ENCODE measurements at regions not wholly inside any gene's neighbourhood (a gene's known extent, or its start where the extent isn't known, plus 50 kb on each side); places are given as distances from the start of the nearest gene placed in this dataset.

- DNase-seq (ENCODE audit: extremely low read depth, low read depth), result no peak
These were observed 222.6 kb upstream of the MARCKS start for GRCh38 chr6:113634352-113635163.

- DNase-seq (ENCODE audit: extremely low read depth, low read depth), result no peak
These were observed 221.7 kb upstream of the MARCKS start for GRCh38 chr6:113635222-113635986.

GRCh38 chr6:113636357-113636824 lies 220.8 kb upstream of the MARCKS start:
- DNase-seq (ENCODE audit: extremely low read depth, low read depth), result no peak

- no peak for DNase-seq (ENCODE audit: extremely low read depth, low read depth)
These were observed 217.1 kb upstream of the MARCKS start for GRCh38 chr6:113640051-113640450.

- no peak for DNase-seq (ENCODE audit: extremely low read depth, low read depth)
These were observed 215.0 kb upstream of the MARCKS start for GRCh38 chr6:113642001-113642713.

GRCh38 chr6:113642714-113643406 lies 214.3 kb upstream of the MARCKS start:
- no peak for DNase-seq (ENCODE audit: extremely low read depth, low read depth)

GRCh38 chr6:113643407-113643770 lies 213.8 kb upstream of the MARCKS start:
- no peak for DNase-seq (ENCODE audit: extremely low read depth, low read depth)

- DNase-seq (ENCODE audit: extremely low read depth, low read depth), result no peak
These were observed 212.1 kb upstream of the MARCKS start for GRCh38 chr6:113644861-113645575.

GRCh38 chr6:113645576-113645970 lies 211.6 kb upstream of the MARCKS start:
- DNase-seq (ENCODE audit: extremely low read depth, low read depth), result no peak

- no peak for DNase-seq (ENCODE audit: extremely low read depth, low read depth)
These were observed 211.2 kb upstream of the MARCKS start for GRCh38 chr6:113645986-113646385.

- DNase-seq (ENCODE audit: extremely low read depth, low read depth), result no peak
These were observed 210.4 kb upstream of the MARCKS start for GRCh38 chr6:113646701-113647100.

GRCh38 chr6:113647143-113647889 lies 209.8 kb upstream of the MARCKS start:
- no peak for DNase-seq (ENCODE audit: extremely low read depth, low read depth)

- DNase-seq (ENCODE audit: extremely low read depth, low read depth), result no peak
These were observed 208.4 kb upstream of the MARCKS start for GRCh38 chr6:113648698-113649097.

GRCh38 chr6:113649276-113649675 lies 207.9 kb upstream of the MARCKS start:
- DNase-seq (ENCODE audit: extremely low read depth, low read depth), result no peak

GRCh38 chr6:113649880-113650609 lies 207.1 kb upstream of the MARCKS start:
- no peak for DNase-seq (ENCODE audit: extremely low read depth, low read depth)

- DNase-seq (ENCODE audit: extremely low read depth, low read depth), result no peak
These were observed 206.6 kb upstream of the MARCKS start for GRCh38 chr6:113650610-113650979.

- no peak for DNase-seq (ENCODE audit: extremely low read depth, low read depth)
These were observed 206.0 kb upstream of the MARCKS start for GRCh38 chr6:113651120-113651519.

GRCh38 chr6:113651920-113652319 lies 205.2 kb upstream of the MARCKS start:
- DNase-seq (ENCODE audit: extremely low read depth, low read depth), result no peak

GRCh38 chr6:113653275-113653674 lies 203.9 kb upstream of the MARCKS start:
- DNase-seq (ENCODE audit: extremely low read depth, low read depth), result no peak

Measured in NCI-H460 (cell line).